ENCODE measurements at regions not wholly inside any gene's neighbourhood (a gene's known extent, or its start where the extent isn't known, plus 50 kb on each side); places are given as distances from the start of the nearest gene placed in this dataset.

DNA sequence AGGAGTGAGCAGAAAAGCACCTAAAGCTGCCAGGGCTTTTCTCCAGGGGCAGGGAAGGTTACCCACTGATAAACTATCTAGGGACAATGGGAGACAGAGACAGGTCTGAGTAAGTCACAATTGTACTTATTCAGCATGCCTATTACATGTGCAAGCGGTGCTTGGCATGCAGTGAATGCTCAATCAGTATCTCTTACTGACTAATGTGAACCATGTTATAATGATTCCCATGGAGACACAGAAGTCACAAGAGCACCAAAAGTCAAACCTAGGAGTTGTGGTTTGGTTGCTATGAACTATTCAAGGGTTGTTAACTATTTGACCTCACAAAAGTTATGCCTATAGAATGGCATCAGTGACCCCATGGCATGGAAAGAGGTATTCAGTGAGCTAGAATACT lies 50.0 kb upstream of the RASGRP1 start:
- Histone ChIP-seq H3K79me2 (ENCODE audit: insufficient read depth, low read length) (no peaks in the 10 kb centered on the region), H4K20me1 (ENCODE audit: insufficient read depth, low read length) (no peaks in the 10 kb centered on the region), H3K9ac (ENCODE audit: insufficient read depth, low read length, poor library complexity, severe bottlenecking) (no peak overlapping the region), H3K4me3 (replicated peaks in 1 of 3; ENCODE audit: low read depth in 2 of 3, low read length in 3 of 3) (no peak overlapping the region), H3K36me3 (replicated peaks in 1 of 2; ENCODE audit: control insufficient read depth in 1 of 2, insufficient read depth in 2 of 2, low read length in 2 of 2) (no peaks in the 10 kb centered on the region), H3K27me3 (ENCODE audit: control insufficient read depth in 2 of 2, insufficient read depth in 2 of 2, low read length in 2 of 2) (no peaks in the 10 kb centered on the region), H2AFZ (ENCODE audit: insufficient read depth, low read depth, low read length, poor library complexity, severe bottlenecking) (no peak overlapping the region), H3K9me3 (replicated peaks in 1 of 2; ENCODE audit: control insufficient read depth in 1 of 2, insufficient read depth in 1 of 2, low read length in 2 of 2) (no peaks in the 10 kb centered on the region), H3K4me2 (replicated peaks; ENCODE audit: extremely low read depth, low read length, poor library complexity, severe bottlenecking) (no peak overlapping the region), H3K4me1 (ENCODE audit: control insufficient read depth in 1 of 2, insufficient read depth in 2 of 2, low read length in 2 of 2) (no peaks in the 10 kb centered on the region), H3K27ac (ENCODE audit: low read depth in 1 of 2, low read length in 2 of 2) (no peak overlapping the region)
- H3K4me3 Mint-ChIP-seq: no peak overlapping the region
- H3K27ac Mint-ChIP-seq: no peak overlapping the region
- peaks cover 0 to 2% (median 0%) of the 10 kb centered on the region in 7 donors for H3K9me3 Mint-ChIP-seq
- H3K27me3 Mint-ChIP-seq (ENCODE audit: low read depth in 3 of 3): peaks cover 0 to 4% (median 4%) of the 10 kb centered on the region in 3 donors
- H3K36me3 Mint-ChIP-seq: no peaks in the 10 kb centered on the region
- TF ChIP-seq, protein P1, sequence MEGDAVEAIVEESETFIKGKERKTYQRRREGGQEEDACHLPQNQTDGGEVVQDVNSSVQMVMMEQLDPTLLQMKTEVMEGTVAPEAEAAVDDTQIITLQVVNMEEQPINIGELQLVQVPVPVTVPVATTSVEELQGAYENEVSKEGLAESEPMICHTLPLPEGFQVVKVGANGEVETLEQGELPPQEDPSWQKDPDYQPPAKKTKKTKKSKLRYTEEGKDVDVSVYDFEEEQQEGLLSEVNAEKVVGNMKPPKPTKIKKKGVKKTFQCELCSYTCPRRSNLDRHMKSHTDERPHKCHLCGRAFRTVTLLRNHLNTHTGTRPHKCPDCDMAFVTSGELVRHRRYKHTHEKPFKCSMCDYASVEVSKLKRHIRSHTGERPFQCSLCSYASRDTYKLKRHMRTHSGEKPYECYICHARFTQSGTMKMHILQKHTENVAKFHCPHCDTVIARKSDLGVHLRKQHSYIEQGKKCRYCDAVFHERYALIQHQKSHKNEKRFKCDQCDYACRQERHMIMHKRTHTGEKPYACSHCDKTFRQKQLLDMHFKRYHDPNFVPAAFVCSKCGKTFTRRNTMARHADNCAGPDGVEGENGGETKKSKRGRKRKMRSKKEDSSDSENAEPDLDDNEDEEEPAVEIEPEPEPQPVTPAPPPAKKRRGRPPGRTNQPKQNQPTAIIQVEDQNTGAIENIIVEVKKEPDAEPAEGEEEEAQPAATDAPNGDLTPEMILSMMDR (IDR thresholded peaks at IDR 0.05): no peak
- H3K4me1 Mint-ChIP-seq: no peaks in the 10 kb centered on the region
- no peak for DNase-seq
- no CpG with 5 or more reads among the region's 1 CpG for WGBS (ENCODE audit: insufficient coverage)
- intact Hi-C loops (cut with micrococcal nuclease): no loop called here

DNA sequence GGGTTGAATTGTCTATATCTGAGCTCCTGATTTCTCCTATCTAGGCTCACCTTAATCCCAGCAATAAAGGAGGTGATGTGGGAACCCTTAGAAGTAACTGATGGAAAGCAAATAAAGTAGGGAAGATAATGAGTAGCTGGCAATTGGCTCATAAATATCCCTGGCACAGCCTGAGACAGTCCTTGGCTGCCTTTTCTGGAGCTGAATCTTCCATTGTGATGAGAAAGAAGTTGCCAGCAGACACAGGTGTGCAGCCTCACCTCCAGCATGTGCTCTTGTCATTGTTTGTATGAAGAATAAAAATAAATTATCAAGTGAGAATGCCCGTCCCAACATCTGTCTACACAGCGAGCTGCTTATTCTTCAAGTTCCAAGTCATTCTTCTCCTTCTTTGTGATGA lies 53.2 kb upstream of the RASGRP1 start:
- H2AFZ ChIP-seq (ENCODE audit: insufficient read depth, low read depth, low read length, poor library complexity, severe bottlenecking): no peak overlapping the region
- H3K27me3 ChIP-seq (ENCODE audit: control insufficient read depth in 2 of 2, insufficient read depth in 2 of 2, low read length in 2 of 2): no peaks in the 10 kb centered on the region
- H3K4me3 ChIP-seq (replicated peaks in 1 of 3; ENCODE audit: low read depth in 2 of 3, low read length in 3 of 3): no peak overlapping the region
- H3K4me1 ChIP-seq (ENCODE audit: control insufficient read depth in 1 of 2, insufficient read depth in 2 of 2, low read length in 2 of 2): no peaks in the 10 kb centered on the region
- H3K4me2 ChIP-seq (replicated peaks; ENCODE audit: extremely low read depth, low read length, poor library complexity, severe bottlenecking): no peak overlapping the region
- H3K27ac ChIP-seq (ENCODE audit: low read depth in 1 of 2, low read length in 2 of 2): no peak overlapping the region
- WGBS (ENCODE audit: insufficient coverage): no CpG with 5 or more reads among the region's 2 CpGs
- no peaks in the 10 kb centered on the region for H3K36me3 ChIP-seq (replicated peaks in 1 of 2; ENCODE audit: control insufficient read depth in 1 of 2, insufficient read depth in 2 of 2, low read length in 2 of 2)
- H3K9me3 ChIP-seq (replicated peaks in 1 of 2; ENCODE audit: control insufficient read depth in 1 of 2, insufficient read depth in 1 of 2, low read length in 2 of 2): no peaks in the 10 kb centered on the region
- TF ChIP-seq, protein P1 (IDR thresholded peaks at IDR 0.05): no peak
- no peaks in the 10 kb centered on the region for H4K20me1 ChIP-seq (ENCODE audit: insufficient read depth, low read length)
- Mint-ChIP-seq H3K9me3 (no peaks in the 10 kb centered on the region), H3K36me3 (no peaks in the 10 kb centered on the region), H3K4me1 (peaks cover 4% of the 10 kb centered on the region), H3K27ac (no peak overlapping the region), H3K4me3 (no peak overlapping the region), H3K27me3 (ENCODE audit: low read depth in 3 of 3) (peaks cover 0 to 4% (median 3%) of the 10 kb centered on the region in 3 donors)
- H3K9ac ChIP-seq (ENCODE audit: insufficient read depth, low read length, poor library complexity, severe bottlenecking): no peak overlapping the region
- H3K79me2 ChIP-seq (ENCODE audit: insufficient read depth, low read length): no peaks in the 10 kb centered on the region
- intact Hi-C loops (cut with micrococcal nuclease): no loop called here
- DNase-seq: no peak
